ENCODE measurements at regions not wholly inside any gene's neighbourhood (a gene's known extent, or its start where the extent isn't known, plus 50 kb on each side); places are given as distances from the start of the nearest gene placed in this dataset.

- TF ChIP-seq CTCF (IDR thresholded peaks at IDR 0.05; ENCODE audit: borderline replicate concordance, extremely low read depth, low read length, poor library complexity, severe bottlenecking): no peak
- TF ChIP-seq EZH2 (IDR thresholded peaks at IDR 0.05; ENCODE audit: borderline replicate concordance, low read depth, low read length, severe bottlenecking): no peak
Observed at GRCh38 chr11:130744794-130745193, 171.5 kb downstream of the SNX19 start.
